Endothelial cell of umbilical vein (primary cell): ENCODE measurements at regions not wholly inside any gene's neighbourhood (a gene's known extent, or its start where the extent isn't known, plus 50 kb on each side); places are given as distances from the start of the nearest gene placed in this dataset.

Experiments
- BruUV-seq: library from RNA; stranded (reverse); fragments of 400-500 nt; replicated peaks from 2 replicates; lab custom pipeline; 2021; lab: Mats Ljungman, UMichigan
- CTCF ChIA-PET: fragments of 300-600, 350-600 bp; sonication (Branson Sonifier 250); formaldehyde crosslinking; loops from one replicate; lab custom pipeline; 2021; ENCODE audit warnings: antibody characterized with exemption, inconsistent platforms; lab: Charles Lee
- POLR2A ChIA-PET: fragments of 300-600, 350-600 bp; sonication (Branson Sonifier 250); formaldehyde crosslinking; loops from one replicate; lab custom pipeline; 2021; ENCODE audit warnings: antibody characterized with exemption, inconsistent platforms; lab: Charles Lee
- DNase-seq: peaks from one replicate; pipeline ENCODE4 v3.0.0-alpha.2; 2011; ENCODE audit warnings: low read depth, low spot score
- FAIRE-seq: peaks from 2 replicates; lab custom pipeline; 2011; peaks lifted over from hg19 to GRCh38; lab: Jason Lieb, UNC
- H2AFZ ChIP-seq: 2 replicates; pipeline ENCODE4 v1.6.0; 2012; ENCODE audit warnings: low read depth, low read length, control low read depth, inconsistent platforms
- H3K27ac ChIP-seq: 2 replicates; pipeline ENCODE4 v1.5.1; 2011; ENCODE audit warnings: low read depth, mild to moderate bottlenecking, control low read depth, low read length, moderate library complexity; ENCODE audit not compliant: insufficient read depth
- H3K27me3 ChIP-seq, 2 experiments: 2 replicates each; pipeline versions ENCODE4 v1.6.0 to v1.6.1; 2011; ENCODE audit warnings: low read length in 2 of 2, mixed read lengths in 1 of 2; ENCODE audit not compliant: control insufficient read depth in 2 of 2, insufficient read depth in 2 of 2
- H3K36me3 ChIP-seq, 2 experiments: 2 replicates in 1 of 2; 3 replicates in 1 of 2; pipeline ENCODE4 v1.5.1; 2011; ENCODE audit warnings: low read length in 2 of 2, mild to moderate bottlenecking in 1 of 2, moderate library complexity in 1 of 2; ENCODE audit not compliant: control insufficient read depth in 2 of 2, insufficient read depth in 2 of 2; ENCODE audit errors: extremely low read depth in 1 of 2
- H3K4me1 ChIP-seq: 3 replicates; pipeline ENCODE4 v1.5.1; 2011; ENCODE audit warnings: mild to moderate bottlenecking, low read length; ENCODE audit not compliant: control insufficient read depth, insufficient read depth; ENCODE audit errors: extremely low read depth
- H3K4me2 ChIP-seq: 2 replicates; pipeline ENCODE4 v1.6.1; 2011; ENCODE audit warnings: low read length, control low read depth, mixed read lengths; ENCODE audit not compliant: insufficient read depth
- H3K4me3 ChIP-seq, 3 experiments: fragments of 200-600 bp in 1 of 3; sonication (generic), shearing (Covaris generic) in 1 of 3; replicated peaks in 1 of 3; 2 replicates each; pipeline ENCODE4 v1.5.1; 2011 to 2016; ENCODE audit warnings: control low read depth in 3 of 3, low read length in 3 of 3, mild to moderate bottlenecking in 2 of 3, inconsistent platforms in 1 of 3, low read depth in 1 of 3, moderate library complexity in 1 of 3; ENCODE audit not compliant: insufficient read depth in 1 of 3
- H3K79me2 ChIP-seq: 2 replicates; pipeline ENCODE4 v1.6.0; 2012; ENCODE audit warnings: low read length, inconsistent platforms; ENCODE audit not compliant: control insufficient read depth, insufficient read depth
- H3K9ac ChIP-seq: replicated peaks from 2 replicates; pipeline ENCODE3; 2011; ENCODE audit warnings: low read length, control low read depth; ENCODE audit not compliant: insufficient read depth; ENCODE audit errors: extremely low read depth
- H3K9me1 ChIP-seq: replicated peaks from 3 replicates; pipeline ENCODE4 v1.6.0; 2011; ENCODE audit warnings: mild to moderate bottlenecking, low read length; ENCODE audit not compliant: control insufficient read depth, insufficient read depth; ENCODE audit errors: extremely low read depth
- H3K9me3 ChIP-seq: replicated peaks from 2 replicates; pipeline ENCODE4 v1.5.1; 2012; ENCODE audit warnings: low read length, inconsistent platforms; ENCODE audit not compliant: control insufficient read depth, insufficient read depth
- H4K20me1 ChIP-seq: replicated peaks from 2 replicates; pipeline ENCODE3; 2011; ENCODE audit warnings: mild to moderate bottlenecking, low read length; ENCODE audit not compliant: control insufficient read depth, insufficient read depth; ENCODE audit errors: extremely low read depth
- CTCF ChIP-seq, 2 donors: IDR thresholded peaks; 1 replicate in 1 of 2; 2 replicates in 1 of 2; pipeline ENCODE4 v1.5.1; 2011; ENCODE audit warnings: low read length in 2 of 2, mild to moderate bottlenecking in 2 of 2, moderate library complexity in 2 of 2, control low read depth in 1 of 2, inconsistent platforms in 1 of 2, low read depth in 1 of 2; ENCODE audit not compliant: insufficient read depth in 1 of 2; ENCODE audit errors: extremely low read depth in 1 of 2
- FOS ChIP-seq: IDR thresholded peaks from 2 replicates; pipeline ENCODE4 v1.6.1; 2011; ENCODE audit warnings: mild to moderate bottlenecking, low read length, moderate library complexity, borderline replicate concordance; ENCODE audit not compliant: insufficient read depth
- GATA2 ChIP-seq: IDR thresholded peaks from 2 replicates; pipeline ENCODE4 v1.7.0; 2011; ENCODE audit warnings: low read depth, mild to moderate bottlenecking, moderate library complexity, mixed read lengths, low read length; ENCODE audit not compliant: insufficient read length, insufficient read depth
- JUN ChIP-seq: IDR thresholded peaks from 2 replicates; pipeline ENCODE4 v1.6.1; 2011; ENCODE audit warnings: borderline replicate concordance, low read depth; ENCODE audit not compliant: insufficient read length, insufficient read depth
- MAX ChIP-seq: IDR thresholded peaks from 2 replicates; pipeline ENCODE4 v1.6.1; 2011; ENCODE audit not compliant: insufficient read depth, insufficient read length
- MYC ChIP-seq: IDR thresholded peaks from one replicate; pipeline ENCODE4 v1.6.1; 2011; ENCODE audit warnings: mild to moderate bottlenecking, low read depth, low read length
- POLR2AphosphoS5 ChIP-seq: IDR thresholded peaks from 2 replicates; pipeline ENCODE4 v1.6.1; 2012; ENCODE audit warnings: low read depth, mild to moderate bottlenecking, control low read depth, low read length, moderate library complexity; ENCODE audit not compliant: insufficient read depth
- dilution Hi-C: fragments of 300-500 bp; cut with MboI; formaldehyde crosslinking; loops from one replicate; pipeline ENCODE4 v1.15.0; 2019; ENCODE audit warnings: low sequenced_read_pairs; ENCODE audit not compliant: extremely low pct_ligation_motif_present
- intact Hi-C: fragments of 100-400 bp; cut with micrococcal nuclease; formaldehyde crosslinking; loops from one replicate; pipeline ENCODE4 v1.10.0; 2022

GRCh38 chr13:102968572-102969228, 97.5 kb downstream of the SLC10A2 start:
- Histone ChIP-seq H3K9me1 (no peaks in the 10 kb centered on the region), H3K27ac (no peak overlapping the region), H3K79me2 (no peaks in the 10 kb centered on the region), H3K4me1 (no peaks in the 10 kb centered on the region), H3K4me2 (no peak overlapping the region), H3K4me3 (no peak overlapping the region), H3K9ac (no peak overlapping the region), H4K20me1 (no peaks in the 10 kb centered on the region), H2AFZ (no peak overlapping the region), H3K36me3 (no peaks in the 10 kb centered on the region), H3K27me3 (no peaks in the 10 kb centered on the region), H3K9me3 (no peaks in the 10 kb centered on the region)
- no peak for DNase-seq
- dilution Hi-C loops (no loop called here), intact Hi-C loops (no loop called here)
- FAIRE-seq = no peak
- no peak for TF ChIP-seq MAX
- no peak for TF ChIP-seq FOS
- no peak for TF ChIP-seq GATA2
- no TSS peak for BruUV-seq
- CTCF ChIA-PET = no interaction called here
- POLR2A ChIA-PET = no interaction called here

DNA sequence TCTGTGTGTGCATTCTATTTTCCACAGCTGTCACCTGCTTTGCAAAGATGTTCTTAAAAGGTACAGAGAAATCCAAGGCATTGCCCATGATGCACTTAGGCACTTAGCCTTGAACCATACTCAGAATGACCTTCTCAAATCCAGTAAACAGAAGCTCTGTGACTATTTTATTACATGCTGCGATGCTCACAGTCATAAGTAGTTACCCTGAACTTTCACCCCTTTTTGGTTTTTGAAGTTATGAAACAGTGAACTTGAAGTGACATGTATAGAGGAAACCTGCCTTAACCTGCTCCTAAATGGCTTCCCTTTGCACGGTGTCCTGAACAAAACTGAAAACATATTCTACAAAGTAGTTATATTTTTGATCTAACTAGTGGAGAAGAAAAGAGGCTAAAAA, 100.4 kb downstream of the SLC10A2 start:
- no peak overlapping the region for H3K27ac ChIP-seq
- H4K20me1 ChIP-seq = no peaks in the 10 kb centered on the region
- no peak overlapping the region for H3K9ac ChIP-seq
- H3K27me3 ChIP-seq = no peaks in the 10 kb centered on the region
- intact Hi-C loops (no loop called here), dilution Hi-C loops (no loop called here)
- CTCF ChIA-PET = no interaction called here
- no peaks in the 10 kb centered on the region for H3K4me1 ChIP-seq
- H3K36me3 ChIP-seq = no peaks in the 10 kb centered on the region
- DNase-seq = no peak
- no peak overlapping the region for H2AFZ ChIP-seq
- FAIRE-seq = no peak
- no peak for TF ChIP-seq JUN
- TF ChIP-seq POLR2AphosphoS5 = no peak
- no peak for TF ChIP-seq CTCF (IDR thresholded peaks at IDR 0.05; ENCODE audit: extremely low read depth in 1 of 2, insufficient read depth in 1 of 2, low read depth in 1 of 2, low read length in 2 of 2)
- no peak for TF ChIP-seq GATA2
- TF ChIP-seq MYC = no peak
- no peak for TF ChIP-seq FOS
- POLR2A ChIA-PET = no interaction called here
- H3K9me3 ChIP-seq = no peaks in the 10 kb centered on the region
- BruUV-seq = no TSS peak
- H3K4me2 ChIP-seq = no peak overlapping the region
- no peak overlapping the region for H3K4me3 ChIP-seq
- H3K9me1 ChIP-seq = no peaks in the 10 kb centered on the region
- H3K79me2 ChIP-seq = no peaks in the 10 kb centered on the region
